ENCODE measurements at regions not wholly inside any gene's neighbourhood (a gene's known extent, or its start where the extent isn't known, plus 50 kb on each side); places are given as distances from the start of the nearest gene placed in this dataset.
A peak's percentile ranks its signal among the peaks of the same experiment; 100 is the strongest.

- no peak for DNase-seq (ENCODE audit: low read depth)
Observed at GRCh38 chr18:24627644-24628315, 167.3 kb downstream of the HRH4 start.

- no peak for DNase-seq (ENCODE audit: low read depth)
Observed at GRCh38 chr18:24628326-24628725, 167.9 kb downstream of the HRH4 start.

- no peak for DNase-seq (ENCODE audit: low read depth)
Observed at GRCh38 chr18:24629921-24630320, 169.5 kb downstream of the HRH4 start.

DNA sequence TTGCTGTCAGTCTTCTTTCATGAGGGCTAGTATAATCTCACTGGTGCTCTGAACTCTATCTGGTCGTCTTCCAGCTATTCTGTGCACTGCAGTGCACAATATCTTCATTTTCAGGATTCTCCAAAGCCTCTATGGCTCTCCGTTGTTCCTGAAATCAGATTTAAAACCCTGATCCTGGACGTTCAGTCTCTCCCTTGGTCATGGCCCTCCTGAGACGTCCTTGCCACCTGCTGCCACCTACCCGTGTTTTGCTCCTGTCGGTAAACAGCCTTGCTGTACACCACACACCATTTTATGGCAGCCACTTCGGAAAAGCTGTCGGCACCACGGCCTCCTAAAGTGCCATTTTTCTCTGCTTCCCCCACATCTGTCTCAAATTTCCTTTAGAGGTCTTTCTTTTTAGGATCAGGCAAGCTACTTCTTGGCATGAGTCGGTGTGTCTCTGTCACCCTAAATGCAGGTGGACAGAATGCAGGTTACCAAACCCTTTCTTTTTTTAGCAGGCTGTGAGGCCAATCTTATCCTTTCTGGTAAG lies 170.0 kb downstream of the HRH4 start:
- DNase-seq (ENCODE audit: low read depth), result no peak

DNA sequence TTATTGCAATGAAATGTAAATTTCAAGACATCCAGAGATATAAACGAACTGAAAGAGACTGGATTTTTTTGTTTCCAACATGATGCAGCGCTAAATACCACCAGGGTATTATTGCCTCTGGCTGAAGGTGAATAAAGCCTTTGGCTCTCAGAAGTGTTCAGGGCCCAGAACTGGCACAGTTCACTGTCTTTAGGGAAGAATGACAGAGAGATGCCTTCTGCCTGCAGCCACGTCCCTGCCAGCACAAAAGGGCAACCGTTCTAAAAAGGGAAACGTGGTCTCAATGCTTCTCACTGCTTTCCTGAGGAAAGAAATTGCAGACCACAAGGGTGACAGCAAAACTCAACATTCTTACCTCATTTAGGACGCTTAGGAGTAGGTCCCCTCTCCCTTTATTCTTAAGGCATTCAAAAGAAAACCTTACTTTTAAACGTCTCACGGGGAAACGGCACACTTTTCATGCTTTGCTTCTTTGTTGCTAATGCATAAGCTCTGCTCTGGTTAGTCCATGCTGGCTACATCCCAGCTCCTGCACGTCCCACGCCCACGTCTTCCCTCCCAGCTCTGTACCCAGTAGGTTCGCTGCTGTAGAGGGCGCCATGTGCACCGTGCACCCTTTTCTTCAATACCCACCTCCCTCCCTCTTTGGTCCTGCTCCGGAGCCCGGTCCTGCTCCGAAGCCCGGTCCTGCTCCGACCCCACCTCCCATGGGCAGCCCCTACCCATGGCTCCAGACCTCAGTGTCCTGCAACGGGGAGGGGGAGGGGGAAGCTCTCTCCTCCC lies 171.0 kb downstream of the HRH4 start:
- DNase-seq (ENCODE audit: low read depth), result no peak

GRCh38 chr18:24632158-24632988 lies 171.9 kb downstream of the HRH4 start:
- no peak for DNase-seq (ENCODE audit: low read depth)

- DNase-seq (ENCODE audit: low read depth), result no peak
Observed at GRCh38 chr18:24633121-24633520, 172.7 kb downstream of the HRH4 start.

GRCh38 chr18:24649571-24649970 lies 189.1 kb downstream of the HRH4 start:
- no peak for DNase-seq (ENCODE audit: low read depth)

- no peak for DNase-seq (ENCODE audit: low read depth)
Observed at GRCh38 chr18:24651434-24651833, 191.0 kb downstream of the HRH4 start.

GRCh38 chr18:24656050-24656449 lies 195.6 kb downstream of the HRH4 start:
- no peak for DNase-seq (ENCODE audit: low read depth)

DNA sequence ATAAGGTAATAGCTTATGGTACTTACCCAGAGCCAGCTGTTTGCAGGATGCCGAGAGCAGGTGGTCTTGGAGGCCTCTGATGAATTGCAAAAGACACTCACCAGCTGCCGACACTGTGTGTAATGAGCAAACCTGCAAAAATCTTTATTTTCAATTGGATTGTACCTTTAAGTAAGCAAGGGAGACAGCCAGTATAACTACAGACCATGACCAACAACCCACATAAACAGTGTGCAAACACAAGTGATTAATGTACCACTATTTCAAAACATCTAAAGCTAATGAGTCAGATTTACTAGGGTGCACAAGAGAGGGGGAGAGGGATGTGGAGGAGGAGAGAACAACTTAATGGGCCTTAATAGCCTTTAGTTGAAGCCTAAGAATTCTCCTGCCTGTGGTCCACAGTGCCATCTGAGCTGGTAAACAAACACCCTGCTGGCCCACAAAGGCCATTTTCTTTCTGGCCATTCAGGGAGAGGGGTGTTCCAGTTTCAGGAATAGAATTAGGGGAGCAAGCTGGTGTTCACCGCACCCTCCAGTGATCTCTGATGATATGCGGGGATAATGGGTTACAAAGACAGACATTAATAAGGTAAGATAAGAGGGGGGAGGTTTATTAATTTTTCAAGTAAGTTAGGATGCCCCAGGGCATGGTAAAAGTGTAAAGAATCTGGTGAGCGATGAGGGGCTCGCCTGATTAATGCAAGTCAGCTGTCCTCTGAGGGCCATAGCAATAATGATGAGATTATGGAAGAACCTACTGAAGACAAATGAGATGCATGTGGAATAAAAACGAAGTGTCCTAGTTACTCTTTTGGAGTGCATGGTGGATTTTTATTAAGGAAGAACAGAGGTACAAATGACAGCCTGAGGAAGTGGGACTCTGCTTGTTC lies 196.4 kb downstream of the HRH4 start:
- no peak for DNase-seq (ENCODE audit: low read depth)

GRCh38 chr18:24657444-24657842 lies 197.0 kb downstream of the HRH4 start:
- DNase-seq (ENCODE audit: low read depth), result no peak

DNA sequence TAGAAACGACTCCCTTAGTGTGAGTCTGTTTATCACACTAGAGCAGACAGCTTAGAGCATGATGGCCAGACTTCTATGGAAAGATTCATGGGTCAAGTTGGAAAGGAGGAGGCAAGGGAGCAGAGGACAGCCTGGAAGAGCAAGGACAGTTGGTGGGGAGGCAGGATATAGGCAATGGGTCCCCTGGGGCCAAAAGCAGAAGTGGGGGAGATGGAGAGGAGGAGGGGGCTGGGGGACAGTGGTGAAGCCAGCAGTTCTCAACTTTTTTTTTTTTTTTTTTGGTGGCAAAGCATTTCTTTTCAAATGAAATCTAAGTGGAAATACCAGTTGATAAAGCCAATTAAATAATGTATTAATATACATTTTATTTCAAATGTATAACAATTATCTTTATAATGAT lies 197.9 kb downstream of the HRH4 start:
- DNase-seq (ENCODE audit: low read depth), result no peak

DNA sequence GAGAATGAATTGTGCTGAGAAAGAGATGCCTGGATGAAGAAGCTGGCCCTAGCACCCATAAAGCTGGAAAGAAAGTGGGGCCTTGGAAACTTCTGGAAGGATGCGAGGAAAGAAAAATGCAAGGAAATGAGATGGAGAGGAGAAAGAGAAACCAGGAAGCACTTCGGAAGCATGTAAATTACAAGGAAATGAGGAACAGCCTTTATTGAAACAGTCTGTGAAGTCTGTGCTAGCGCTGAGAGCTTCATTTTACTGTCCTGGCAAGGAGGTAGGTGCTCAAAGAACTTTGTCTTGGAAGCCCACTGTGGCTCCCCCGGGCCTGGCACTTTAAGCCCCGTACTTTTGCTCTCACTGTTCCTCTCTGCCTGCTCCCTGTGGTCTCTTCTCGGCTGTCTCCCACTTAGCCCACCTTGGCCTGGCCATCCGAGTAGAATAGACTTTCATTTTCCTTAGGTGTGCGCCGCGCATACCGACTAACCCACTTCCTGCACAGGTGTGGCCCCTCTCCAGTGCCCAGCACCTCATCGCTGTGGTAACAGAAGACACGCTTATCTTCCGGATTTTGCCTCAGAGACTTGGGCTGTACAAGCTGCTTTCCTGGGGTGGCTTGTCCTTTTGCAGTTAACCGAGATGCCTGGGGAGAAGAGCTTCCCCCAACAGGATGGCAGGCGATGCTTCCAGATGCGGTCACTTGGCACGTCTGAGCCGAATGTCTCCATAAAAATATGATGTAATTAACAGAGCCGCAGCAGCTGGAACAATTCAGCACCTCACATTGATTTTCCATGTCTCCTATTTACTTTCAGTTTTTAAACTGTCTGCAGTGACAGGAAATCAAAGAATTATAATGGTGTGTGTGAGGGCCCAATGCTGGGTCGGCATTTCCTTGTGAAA lies 199.6 kb downstream of the HRH4 start:
- peak; percentile 2 for DNase-seq (ENCODE audit: low read depth)

- DNase-seq (ENCODE audit: low read depth), result no peak
Observed at GRCh38 chr18:24660956-24661355, 200.5 kb downstream of the HRH4 start.

DNA sequence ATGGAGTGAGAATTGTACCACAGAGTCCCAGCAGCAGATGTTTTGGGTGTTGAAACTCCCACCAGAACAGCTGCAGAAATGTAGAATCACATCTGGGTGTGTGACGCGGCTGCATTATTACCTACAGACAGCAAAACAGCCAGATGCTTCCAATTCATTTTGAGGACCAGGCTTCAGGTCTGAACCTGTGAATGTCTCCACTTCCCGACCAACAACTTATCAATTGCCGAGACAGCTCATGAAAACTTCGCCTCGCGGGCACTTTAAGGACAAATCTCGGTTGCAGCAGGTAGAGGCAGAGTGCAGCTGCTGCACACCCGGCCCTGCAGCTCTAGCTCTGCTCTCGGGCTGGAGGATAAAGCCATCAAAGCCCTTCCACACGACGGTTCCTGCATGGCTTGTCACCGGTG lies 202.0 kb downstream of the HRH4 start:
- DNase-seq (ENCODE audit: low read depth), result no peak

GRCh38 chr18:24663026-24663425 lies 202.6 kb downstream of the HRH4 start:
- DNase-seq (ENCODE audit: low read depth), result no peak

DNA sequence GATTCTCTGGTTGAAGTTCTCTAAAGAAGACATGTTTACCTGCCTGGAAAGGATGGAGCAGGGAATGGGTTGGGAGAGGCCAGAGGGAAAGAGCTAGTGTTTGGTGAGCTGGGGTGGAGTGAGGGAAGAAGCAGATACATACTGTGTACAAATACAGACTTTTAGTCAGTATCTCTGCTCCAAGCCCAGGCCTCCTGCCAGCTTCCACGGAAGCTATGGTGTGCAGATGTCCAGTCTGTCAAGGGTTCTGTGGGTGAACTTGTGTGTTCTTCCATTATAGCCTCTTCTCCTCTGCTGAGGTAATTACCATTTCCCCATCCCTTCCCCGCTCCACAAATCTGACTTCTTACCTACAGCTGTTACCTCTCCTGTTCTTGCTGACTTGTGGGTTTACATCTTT lies 208.6 kb downstream of the HRH4 start:
- DNase-seq (ENCODE audit: low read depth), result no peak

DNA sequence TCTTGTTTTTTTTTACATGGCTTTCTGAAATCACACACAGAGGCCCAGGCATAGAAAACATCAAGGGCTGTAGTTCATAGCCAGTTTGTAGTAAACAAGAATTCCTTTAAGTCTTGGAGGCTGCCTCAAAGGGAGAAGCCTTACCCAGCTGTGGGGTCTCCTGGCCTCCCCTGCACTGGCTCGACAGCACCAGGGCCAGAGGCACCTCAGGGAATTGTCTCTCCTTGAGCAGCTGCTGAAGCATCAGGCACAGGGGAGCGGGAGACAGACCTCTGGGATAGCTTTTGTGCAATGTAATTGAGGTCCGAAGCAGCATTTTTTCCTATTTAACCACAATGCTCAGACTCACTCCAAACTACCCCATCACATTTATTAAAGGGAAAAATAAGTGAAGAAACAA lies 209.1 kb downstream of the HRH4 start:
- DNase-seq (ENCODE audit: low read depth), result no peak

DNA sequence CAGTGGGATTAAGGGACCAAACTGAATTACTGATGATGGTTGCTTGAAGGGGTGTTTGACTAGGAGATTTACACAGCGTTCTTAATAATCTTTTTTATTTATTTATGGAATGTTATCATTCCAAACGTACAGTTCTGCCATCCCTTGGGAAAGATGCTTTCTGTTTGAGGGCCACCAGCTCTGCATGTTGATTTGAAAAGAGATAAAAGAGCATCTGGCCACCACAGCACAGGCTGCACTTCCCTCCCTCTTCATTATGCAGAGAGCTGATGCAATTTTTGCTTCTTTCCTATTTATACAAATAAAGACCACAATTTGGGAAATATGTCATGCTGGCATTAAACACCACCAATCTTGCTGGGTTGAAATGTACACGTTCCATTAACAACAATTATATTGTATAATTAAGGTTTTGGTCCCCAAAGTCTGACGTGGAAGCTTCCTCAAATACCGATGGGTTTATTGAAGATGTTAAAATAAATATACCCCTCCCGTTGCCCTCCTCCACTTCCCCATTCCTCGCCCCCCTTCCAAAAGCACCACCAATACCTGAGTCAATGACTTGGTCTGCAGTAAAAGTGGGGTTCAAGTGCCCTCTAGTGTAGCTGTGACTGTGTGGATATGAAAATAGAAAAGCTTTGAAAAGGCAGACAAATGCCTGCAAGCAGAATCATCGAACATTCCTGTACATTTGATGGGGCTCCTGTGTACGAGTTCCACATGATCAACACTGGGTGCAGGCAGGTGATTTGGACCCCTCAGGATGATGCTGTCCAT lies 211.9 kb downstream of the HRH4 start:
- no peak for DNase-seq (ENCODE audit: low read depth)
